Stimulated activated CD4-positive, alpha-beta T cell treated with anti-CD3 and anti-CD28 coated beads, Interleukin-4, amount 100 ng/mL, for 24 hours (primary cell): ENCODE measurements at regions not wholly inside any gene's neighbourhood (a gene's known extent, or its start where the extent isn't known, plus 50 kb on each side); places are given as distances from the start of the nearest gene placed in this dataset.

Source experiments
- DNase-seq: peaks from one replicate; pipeline ENCODE4 v3.0.0-alpha.2; 2020

DNA sequence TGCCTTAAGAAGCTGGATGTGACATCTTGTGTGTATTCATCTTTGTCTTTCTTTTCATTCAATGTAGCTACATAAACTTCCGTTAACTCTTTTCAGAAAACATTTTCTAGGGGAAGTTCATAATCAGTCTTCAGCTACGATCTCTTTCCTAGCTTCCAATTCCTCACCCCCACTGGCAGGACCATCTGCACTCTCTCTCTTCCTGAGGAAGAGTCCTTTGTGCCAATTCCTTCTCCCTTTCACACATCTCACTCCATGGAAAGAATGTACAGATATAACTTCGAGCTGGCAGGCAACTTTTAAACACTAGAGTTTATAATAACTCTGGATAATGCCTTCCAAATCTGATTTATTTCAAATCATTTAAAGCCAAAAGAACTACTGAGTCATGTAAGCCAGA is 495.7 kb downstream of the GALC start:
- no peak for DNase-seq

DNA sequence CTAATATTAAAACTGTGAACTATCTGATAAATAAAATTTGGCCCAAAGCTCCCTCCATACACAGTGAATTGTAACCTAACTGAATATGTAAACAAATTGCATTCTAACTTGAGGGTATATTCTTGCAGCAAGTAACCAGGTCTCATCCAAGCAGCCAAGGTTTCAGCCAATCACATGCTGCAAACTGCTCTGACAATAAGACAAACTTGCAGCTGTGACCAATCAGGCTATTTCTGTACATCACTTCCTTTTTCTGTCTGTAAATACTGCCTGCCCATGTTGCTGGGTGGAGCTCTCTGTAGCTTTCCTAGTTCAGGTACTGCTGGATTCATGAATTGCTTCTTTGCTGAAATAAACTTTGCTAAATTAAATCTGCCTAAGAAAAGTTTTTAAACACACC is 499.0 kb downstream of the GALC start:
- no peak for DNase-seq

DNA sequence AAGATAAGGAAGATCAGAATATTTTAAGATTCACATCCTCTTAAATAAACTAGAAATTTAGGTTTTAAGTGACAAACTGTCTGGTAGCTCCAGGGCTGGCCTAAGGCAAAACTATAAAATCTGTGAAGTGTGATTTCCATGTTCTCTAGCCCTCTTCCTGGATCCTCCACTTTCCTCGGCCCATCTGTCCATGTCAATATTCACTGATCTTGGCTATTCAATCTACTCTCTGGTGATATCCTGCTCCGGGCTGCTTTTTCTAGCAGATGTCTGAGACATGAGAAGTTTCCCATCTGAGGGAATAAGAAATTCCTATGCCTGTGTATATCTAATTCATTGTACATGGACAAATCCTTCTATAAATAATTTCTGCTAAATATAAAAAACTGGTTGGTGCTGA is 500.4 kb downstream of the GALC start:
- no peak for DNase-seq

DNA sequence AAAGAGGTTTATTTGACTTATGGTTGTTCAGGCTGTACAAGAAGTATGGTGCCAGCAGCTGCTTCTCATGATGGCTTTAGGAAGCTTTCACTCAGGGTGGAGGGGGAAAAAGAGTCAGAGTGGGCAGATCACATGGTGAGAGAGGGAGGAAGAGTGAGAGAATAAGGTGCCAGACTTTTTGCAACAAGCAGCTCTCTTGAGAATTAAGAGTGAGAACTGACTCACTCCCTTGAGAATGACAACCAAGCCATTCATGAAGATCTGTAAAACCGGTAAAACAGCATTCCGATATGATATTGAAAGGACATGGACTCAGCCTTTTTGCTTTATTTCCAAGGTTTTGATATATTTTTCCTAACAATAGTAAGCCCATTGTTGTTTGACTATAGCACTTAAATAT is 501.2 kb downstream of the GALC start:
- no peak for DNase-seq

DNA sequence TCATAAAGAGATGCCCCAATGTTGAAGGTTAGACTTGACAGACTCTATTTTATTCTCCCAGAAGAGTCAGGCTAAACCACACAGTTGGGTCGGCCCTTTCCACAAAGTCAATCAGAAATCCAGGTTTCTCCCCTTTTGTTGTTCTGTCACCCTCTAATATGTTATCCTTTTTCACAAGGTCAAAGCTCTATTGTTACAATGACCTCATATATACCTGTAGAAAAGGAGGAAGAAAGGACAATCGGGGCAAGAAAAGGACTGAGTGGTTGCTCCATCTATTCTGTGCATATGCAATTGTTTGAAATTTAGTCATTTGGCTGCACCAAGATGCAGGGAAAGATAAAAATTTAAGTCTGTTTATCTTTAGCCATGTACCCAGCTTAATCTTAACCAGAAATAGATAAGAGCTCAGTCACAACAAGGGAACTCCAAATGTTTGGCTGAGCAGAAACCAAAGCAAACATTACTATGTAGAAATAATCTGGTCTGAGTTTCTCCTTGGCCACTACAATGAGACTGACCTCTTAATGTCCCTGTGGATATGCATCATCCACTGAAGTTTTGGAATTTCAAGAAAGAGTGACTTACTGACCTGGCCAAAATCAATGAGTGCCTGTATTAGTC is 503.7 kb downstream of the GALC start:
- no peak for DNase-seq

DNA sequence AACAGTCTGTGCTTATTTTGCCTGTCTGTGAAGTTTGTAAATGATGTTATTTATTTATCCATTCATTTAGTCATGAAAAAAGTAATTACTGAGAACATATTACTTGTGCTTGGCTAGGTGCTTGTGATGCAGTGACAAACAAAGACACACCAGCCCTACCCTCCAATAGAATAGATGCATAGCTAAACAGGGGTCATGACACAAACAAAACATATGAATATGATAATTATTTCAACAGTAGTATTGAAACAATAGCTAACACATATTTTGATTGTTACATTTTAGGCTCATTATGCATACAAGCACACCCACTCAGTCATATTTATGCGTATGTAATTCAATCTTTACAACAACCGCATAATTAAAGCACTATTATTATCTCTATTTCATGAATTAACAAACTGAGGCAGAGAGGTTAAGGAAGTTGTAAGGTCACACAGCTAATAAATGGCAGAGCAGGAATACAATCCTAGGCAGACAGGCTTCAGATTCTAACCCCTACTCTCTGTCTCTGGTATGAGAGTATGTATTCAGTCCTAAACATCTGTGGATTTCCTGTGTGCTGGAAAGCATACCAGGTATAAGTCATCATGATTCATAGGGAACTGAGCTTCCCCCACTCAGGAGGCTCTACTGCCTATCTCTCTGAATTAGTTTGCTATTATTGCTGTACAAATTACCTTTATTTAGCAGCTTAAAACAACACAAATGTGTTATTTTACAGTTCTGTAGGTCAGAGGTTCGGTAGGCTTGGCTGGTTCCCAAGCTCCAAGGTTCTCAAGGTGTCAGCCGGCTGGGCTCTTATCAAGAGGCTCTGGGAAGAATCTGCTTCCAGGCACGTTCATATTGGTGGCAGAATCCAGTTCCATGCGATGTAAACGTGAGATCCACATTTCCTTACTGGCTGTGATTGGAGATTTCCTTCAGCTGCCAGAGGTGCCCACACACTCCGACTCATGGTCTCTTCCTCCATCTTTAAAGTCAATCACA is 509.4 kb downstream of the GALC start:
- DNase-seq = no peak

DNA sequence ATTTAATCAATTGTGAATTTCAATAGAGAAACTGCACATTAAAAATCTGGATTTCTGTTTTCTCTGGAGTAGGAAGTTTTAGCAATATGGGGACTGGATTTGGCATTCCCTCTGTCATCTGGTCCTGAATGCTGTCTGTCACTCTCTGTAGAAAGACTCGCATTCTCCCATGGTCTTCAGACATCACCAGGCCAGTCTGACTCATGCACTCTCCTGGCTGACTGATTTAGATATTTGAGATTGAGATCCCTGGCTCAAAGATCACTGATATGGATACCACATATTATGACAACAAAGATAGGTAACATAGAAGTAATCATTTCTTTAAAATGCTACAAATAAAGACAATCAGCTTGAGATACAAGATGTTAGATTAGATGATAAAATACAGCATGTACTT is 524.5 kb downstream of the GALC start:
- DNase-seq = no peak

DNA sequence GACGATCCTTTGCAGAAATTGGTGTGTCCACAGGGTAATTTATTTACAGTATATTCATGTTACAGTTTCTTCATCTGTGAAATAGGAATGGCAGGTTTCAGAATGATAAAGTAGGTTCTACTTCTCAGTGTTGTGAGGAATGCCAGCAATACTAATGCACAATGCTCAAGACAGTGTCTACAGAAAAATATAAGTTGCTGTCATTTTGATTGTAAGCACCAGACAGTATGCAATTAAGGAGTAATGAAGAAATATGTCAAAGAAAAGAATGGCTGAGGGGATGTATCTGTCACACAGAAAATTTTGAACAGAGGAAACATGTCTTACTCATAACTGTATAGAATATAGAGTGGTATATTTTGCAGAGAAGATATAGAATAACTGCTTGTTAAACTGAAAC is 525.4 kb downstream of the GALC start:
- no peak for DNase-seq

DNA sequence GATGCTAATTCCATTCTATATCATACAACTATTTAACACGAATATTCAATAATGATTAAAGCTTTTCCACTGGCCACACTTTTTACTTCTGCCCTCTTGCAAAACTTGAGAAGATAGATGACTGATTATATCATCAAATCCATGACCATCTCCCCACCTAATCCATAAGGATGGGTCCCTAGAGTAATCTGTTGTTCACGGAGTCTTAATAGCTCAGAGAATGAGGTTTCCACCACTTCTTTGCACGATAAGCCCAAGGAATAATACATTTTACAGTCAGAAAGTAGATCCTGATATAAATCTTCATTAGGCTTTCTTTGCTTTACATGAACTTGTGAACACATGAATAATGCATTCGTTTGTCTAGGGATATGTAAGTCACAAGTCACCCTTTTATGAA is 527.2 kb downstream of the GALC start:
- DNase-seq = no peak

DNA sequence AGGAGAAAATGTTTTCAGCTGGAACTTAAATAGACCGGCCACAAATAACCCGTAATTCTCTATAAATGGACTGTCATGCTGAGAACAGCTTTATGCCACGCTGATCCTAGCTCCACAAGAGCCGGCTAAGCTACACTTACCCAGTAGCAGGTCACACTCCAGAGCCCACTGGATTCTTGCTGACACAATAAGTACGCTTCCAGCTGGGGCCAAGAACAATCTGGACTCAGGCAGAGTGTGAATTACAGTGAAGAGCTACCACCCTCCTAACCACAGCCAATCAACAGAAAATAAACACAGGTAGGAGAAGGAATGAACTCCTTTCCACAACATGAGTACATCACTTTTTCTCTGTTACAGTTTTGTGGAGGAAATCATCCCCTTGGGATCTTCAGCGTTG is 531.3 kb downstream of the GALC start:
- no peak for DNase-seq

DNA sequence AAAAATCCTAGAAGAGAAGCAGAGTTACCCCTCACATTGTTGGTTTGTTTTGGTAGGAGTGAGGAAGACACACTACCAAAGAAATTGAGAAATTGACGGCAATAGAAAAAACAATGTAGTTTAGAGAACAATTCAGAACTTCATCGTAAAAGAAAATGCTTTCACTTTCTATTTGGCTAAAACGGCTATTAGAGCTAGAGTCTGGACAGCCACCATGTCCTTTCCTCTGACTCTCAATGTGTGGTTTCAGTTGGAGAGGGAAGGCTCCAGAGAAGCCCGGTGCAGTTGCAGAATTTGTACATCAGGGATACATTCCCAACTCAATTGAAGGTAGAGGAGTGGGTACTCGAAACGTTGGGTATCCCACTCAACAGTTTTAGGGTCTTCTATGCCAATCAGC is 535.3 kb downstream of the GALC start:
- DNase-seq = no peak

DNA sequence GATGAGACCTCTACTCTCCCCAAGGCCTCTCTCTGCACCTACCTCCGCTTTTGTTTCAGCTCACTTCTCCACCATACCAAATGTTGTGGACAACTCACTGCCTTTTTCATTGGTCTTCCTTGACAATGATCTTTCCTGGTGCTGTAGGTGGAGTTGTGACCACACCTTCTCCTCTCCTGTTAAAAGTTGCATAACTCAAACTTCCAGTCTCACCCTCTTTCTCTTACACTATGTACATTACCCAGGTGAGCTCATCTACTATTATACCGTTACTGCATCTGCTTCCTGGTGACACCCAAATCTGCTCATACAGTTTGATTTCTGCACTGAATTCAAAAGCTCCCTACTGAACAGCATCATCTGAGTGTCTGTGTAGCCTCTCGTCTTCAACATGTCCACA is 542.8 kb downstream of the GALC start:
- no peak for DNase-seq

DNA sequence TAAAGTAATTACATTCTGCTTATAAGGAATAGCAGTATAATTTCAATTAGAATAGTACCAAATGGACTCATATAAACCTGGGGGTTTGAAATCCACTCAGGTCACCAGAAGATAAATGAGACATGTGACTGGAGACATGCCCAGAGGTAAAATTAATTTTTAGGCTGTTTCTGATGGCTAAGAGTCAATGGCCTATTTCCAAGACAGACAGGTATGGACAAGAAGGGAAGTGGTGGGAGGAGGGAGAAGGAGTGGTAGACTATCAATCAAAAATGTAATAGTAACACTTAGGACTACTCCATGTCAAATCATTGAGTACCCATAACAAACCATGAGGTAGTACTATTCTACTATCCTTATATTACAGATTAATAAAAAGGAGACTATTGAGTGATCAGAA is 544.0 kb downstream of the GALC start:
- DNase-seq = no peak

DNA sequence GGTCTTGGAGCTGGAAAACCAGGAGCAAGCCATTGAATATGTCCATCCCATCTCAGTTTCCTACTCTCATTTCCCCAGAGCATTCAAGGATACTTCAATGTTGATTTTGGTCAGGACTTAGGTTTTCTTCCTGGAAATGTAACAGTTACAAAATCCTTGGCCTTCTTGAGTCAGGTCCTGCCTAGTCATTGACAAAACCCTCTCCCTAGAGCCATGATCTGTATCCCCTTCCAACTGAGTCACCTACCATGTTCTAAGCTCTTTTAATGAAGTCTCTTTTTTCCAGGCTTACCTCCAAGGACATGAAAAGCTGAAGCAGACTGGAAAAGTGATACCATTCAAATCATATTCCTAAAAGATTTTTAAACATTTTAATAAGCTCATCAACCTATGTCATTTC is 549.2 kb downstream of the GALC start:
- DNase-seq = no peak

DNA sequence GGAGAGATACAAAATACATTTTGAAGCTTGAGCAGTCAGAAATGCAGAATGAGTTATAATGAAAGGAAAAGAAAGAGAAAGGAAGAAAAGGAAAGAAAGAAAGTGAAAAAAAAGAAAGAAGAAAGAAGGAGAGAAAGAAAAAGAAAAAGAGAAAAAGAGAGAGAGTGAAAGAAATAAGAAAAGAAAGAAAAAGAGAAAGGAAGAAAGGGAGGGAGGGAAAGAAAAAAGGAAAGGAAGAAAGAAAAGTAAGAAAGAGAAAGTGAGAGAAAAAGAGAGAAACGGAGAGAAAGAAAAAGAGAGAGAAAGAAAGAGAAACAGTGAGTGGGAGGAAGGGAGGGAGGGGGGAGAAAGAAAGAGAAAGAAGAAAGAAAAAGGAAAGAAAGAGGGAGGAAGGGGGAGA is 549.9 kb downstream of the GALC start:
- DNase-seq = no peak

DNA sequence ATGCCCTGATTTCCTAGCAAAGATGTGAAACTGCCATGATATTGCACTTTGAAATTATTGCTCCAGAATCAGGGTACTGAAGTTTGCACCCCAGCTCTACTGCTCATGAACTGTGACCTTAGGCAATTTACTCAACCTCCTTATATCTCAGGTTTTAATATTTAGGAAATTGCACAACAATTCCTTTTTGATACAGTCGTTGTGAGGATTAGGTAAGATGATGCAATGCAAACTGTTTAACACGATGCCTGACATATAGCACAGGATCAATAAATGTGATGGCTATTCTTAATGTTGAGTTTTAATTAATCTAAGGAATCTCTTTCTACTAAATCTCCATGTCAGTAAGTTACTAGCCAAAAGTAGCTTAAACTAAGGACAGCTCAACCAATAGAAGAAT is 555.8 kb downstream of the GALC start:
- DNase-seq = no peak

DNA sequence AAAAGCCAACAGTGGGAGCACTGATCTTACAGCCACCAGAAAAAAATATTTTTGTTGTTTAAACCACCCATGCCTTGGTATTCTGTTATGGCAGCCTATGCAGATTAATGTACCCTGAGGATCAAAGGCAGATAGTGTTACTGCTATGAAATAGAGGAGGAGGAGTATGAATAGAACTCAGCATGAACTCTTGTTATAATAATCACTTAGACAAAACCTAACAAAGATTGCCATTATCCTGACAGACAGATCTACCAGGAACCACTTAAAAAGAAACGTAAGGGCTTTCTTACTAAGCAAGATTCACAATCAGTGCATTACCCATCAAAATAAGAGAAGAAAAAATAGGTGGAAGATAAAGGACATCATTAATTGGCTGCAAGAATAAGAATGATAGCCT is 558.3 kb downstream of the GALC start:
- DNase-seq = no peak

DNA sequence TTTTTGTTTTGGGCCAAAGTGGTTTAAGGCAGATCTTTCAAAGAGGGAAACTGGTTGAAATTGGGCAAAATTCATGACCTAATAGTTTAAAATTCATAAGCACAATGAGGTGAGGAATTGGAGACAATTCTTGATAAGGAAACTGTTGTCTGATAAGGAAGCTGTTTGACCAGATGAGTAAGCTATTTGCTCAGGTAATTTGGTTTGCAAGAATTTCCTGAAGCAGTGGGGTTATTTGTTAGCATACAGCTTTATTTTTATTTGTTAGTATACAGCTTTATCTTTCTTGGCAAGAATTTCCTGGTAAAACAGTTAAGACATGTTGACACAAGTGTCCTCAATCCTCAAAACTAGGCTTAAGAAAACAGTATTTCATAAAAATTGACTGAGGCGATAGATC is 559.0 kb downstream of the GALC start:
- DNase-seq = no peak

DNA sequence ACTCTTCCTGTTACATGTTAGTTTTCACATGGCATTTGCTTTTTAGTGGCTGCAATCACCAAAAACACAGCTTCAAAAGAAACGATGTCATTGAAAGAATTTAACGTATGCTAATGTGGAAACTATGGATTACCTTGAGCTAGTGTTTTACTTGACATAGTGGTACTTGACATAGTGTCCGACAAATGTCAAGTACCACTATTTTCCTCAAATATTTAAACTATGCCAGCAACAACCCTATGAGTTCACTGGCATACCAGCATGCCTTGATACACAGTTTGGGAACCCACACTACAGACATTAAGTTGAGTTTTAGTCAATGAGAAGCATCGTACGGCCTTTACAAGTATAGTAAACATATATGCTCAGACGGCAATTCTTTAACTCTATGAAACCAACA is 560.3 kb downstream of the GALC start:
- DNase-seq = no peak

DNA sequence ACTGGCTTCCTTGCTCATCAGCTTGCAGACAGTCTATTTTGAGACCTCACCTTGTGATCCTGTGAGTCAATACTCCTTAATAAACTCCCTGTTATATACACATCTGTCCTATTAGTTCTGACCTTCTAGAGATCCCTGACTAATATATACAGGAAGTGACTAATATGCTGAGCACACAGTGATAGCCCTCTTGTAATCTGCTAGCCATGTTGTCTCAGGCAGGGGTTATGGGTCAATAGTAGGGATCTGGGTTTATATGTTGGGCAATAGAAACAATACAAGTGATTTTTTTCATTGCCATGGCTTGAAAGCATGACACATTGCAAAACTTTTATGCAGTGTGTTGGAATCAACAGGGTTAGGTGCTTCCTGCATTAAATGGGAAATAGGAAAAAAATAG is 562.2 kb downstream of the GALC start:
- DNase-seq = no peak

DNA sequence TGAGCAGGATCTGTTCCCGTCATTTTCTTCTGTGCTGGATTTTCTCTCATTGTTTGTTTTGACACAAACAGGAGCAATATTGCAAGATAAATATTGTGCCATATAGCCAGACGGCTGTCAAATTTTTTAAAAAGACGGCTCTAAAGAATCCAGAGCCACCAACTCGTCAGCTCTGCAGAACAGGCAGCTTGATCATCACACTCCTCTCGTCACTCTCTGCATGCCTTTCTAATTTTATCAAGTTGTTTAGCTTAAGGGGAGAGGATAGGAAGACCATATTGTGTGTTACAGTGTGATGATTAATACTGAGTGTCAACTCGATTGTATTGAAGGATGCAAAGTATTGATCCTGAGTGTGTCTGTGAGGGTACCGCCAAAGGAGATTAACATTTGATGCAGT is 562.8 kb downstream of the GALC start:
- DNase-seq = no peak

DNA sequence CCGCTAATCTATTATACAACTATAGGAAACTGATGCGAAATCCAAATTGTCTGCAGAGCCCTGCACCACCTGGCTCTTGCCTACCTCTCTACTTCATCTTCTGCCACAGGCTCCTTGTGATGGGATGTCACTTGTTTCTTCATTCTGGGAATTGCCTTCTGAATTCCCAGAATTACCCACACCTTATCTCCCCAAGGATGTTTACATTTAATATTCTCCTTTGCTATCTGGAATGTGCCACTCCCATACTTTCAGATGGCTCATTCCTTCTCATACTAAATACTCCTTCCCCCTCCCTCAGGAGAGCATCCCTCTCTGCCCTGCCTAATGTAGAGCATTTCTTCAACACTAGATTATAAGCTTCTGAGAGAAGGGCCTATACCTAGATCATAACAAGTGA is 573.1 kb downstream of the GALC start:
- no peak for DNase-seq

DNA sequence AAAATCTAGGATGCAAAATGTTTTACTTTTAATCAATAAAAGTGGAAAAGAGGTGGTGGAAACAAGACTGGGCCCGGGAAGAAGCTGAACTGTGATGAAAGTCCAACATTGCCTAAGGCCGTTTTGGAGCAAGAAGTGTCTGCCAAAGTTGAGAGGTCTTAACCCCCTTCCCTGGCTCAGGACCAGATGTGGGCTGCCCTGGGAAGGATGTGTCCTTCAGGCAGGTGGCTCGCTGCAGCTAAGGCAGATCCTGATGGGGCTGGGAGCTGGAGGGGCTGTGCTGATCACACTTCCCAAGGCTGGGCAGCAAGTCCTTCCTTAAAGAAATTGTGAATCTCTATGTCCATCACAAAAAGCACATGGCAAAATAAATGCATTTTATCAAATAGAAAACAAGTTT is 581.6 kb downstream of the GALC start:
- no peak for DNase-seq

DNA sequence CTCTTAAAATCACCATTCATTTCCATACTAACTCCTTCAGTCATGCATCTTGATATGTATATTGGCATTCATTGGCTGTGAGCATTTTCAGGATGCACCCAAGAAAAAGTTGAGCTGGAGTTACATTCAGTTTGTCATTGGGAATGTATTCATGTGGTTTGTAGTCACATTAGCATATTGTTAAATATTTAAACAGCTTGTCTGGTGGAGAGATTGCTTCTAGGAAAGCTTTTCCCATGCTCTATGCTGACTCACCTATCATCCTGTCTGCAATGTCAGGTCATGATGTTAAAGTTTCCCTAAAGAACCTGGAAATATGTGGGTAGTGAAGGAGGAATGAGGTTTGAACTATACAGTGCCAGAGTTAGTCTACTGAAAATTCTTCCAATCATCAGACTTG is 583.6 kb downstream of the GALC start:
- no peak for DNase-seq

DNA sequence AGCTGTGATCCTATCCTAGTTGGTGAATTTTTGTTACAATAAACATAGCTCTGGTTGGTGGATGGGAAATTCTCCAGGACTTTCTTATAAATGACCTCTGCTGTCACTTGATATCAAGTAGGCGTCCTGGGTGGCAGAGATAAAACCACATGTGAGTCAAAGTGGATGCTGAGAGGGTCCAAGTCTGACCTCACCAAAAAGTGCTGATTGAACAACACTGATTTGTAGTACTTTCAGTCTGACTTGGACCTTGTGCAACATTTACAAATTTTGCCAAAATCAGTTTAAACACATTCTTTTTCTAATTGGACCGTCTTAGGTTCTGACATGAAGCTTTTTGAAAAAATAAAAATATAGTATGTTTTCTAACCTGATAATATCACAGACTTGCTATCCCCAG is 585.6 kb downstream of the GALC start:
- no peak for DNase-seq
